ENCODE measurements at regions not wholly inside any gene's neighbourhood (a gene's known extent, or its start where the extent isn't known, plus 50 kb on each side); places are given as distances from the start of the nearest gene placed in this dataset.

DNA sequence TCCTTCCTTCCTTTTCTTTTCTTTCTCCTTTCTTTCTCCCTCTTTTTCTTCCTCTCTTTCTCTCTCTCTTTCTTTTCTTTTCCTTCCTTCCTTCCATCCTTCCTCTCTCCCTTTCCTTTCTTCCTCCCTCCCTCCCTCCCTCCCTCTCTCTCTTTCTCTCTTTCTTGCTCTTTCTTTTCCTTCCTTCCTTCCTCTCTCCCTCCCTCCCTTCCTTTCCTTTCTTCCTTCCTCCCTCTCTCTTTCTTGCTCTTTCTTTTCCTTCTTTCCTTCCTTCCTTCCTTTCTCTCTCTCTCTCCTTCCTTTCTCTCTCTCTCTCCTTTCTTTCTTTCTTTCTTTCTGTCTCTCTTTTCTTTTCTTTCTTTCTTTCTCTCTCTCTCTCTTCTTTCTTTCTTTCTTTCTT, 207.6 kb downstream of the ATP23 start:
- Histone ChIP-seq H3K27me3 (no peaks in the 10 kb centered on the region), H3K36me3 (no peaks in the 10 kb centered on the region), H3K9me3 (peaks cover 0 to 17% (median 0%) of the 10 kb centered on the region in 11 donors), H3K4me1 (peaks cover 0 to 6% (median 0%) of the 10 kb centered on the region in 9 donors), H3K27ac (no peak overlapping the region), H3K4me3 (no peak overlapping the region)
- DNase-seq = no peak
- ATAC-seq = no peak
- TF ChIP-seq CTCF (IDR thresholded peaks at IDR 0.05) = no peak
- intact Hi-C loops (cut with DNase I) = no loop called here

DNA sequence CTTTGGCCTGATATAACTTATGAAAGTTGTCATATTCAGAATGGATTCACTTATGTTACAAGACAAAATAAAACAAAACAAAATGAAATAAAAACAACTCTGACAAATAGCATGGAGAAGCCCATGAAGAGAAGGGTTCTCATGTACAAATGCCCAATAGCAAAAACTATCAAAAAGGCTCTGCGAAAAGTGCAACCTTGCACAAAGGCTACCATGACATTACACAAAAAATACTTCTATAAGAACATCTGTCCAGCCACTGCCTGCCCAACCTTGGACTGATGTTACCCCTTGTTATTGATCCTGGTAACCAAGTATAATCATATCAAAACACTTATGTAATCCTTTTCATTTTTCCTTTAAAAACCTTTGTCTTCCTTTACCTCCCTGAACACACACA, 213.0 kb downstream of the ATP23 start:
- H3K4me1 ChIP-seq = no peaks in the 10 kb centered on the region
- intact Hi-C loops (cut with DNase I) = no loop called here
- peaks cover 0 to 4% (median 0%) of the 10 kb centered on the region in 11 donors for H3K9me3 ChIP-seq
- ATAC-seq (no peak), DNase-seq (no peak)
- H3K36me3 ChIP-seq = no peaks in the 10 kb centered on the region
- WGBS, 2 donors = 95 to 98% methylated on average over 1 of the region's 1 CpG
- no peaks in the 10 kb centered on the region for H3K27me3 ChIP-seq
- H3K4me3 ChIP-seq = no peak overlapping the region
- H3K27ac ChIP-seq = no peak overlapping the region
- no peak for TF ChIP-seq CTCF (IDR thresholded peaks at IDR 0.05)

- no peak for TF ChIP-seq CTCF (IDR thresholded peaks at IDR 0.05)
- H3K36me3 ChIP-seq = no peaks in the 10 kb centered on the region
- H3K9me3 ChIP-seq = no peaks in the 10 kb centered on the region
- no peaks in the 10 kb centered on the region for H3K27me3 ChIP-seq
- ATAC-seq = no peak
- no peak overlapping the region for H3K4me3 ChIP-seq
- intact Hi-C loops (cut with DNase I) = no loop called here
- no peak overlapping the region for H3K27ac ChIP-seq
- DNase-seq = no peak
- no peaks in the 10 kb centered on the region for H3K4me1 ChIP-seq
- WGBS, 2 donors = 87 to 91% methylated on average over 2 of the region's 2 CpGs
Measured at GRCh38 chr12:58156697-58157096, 215.3 kb downstream of the ATP23 start.

GRCh38 chr12:58159941-58160340, 218.6 kb downstream of the ATP23 start:
- no peak for ATAC-seq

More at GRCh38 chr12:58159941-58160340, 218.6 kb downstream of the ATP23 start:
- 79 to 83% methylated on average over 2 of the region's 2 CpGs for whole genome bisulfite sequencing, 2 donors
- no peak for DNase-seq
- H3K4me1 ChIP-seq = no peaks in the 10 kb centered on the region
- no peak overlapping the region for H3K27ac ChIP-seq
- H3K4me3 ChIP-seq = no peak overlapping the region
- intact Hi-C loops (cut with DNase I) = no loop called here
- H3K9me3 ChIP-seq = no peaks in the 10 kb centered on the region
- no peaks in the 10 kb centered on the region for H3K36me3 ChIP-seq
- no peak for TF ChIP-seq CTCF (IDR thresholded peaks at IDR 0.05)
- no peaks in the 10 kb centered on the region for H3K27me3 ChIP-seq
